GM12878 (cell line): ENCODE measurements at regions not wholly inside any gene's neighbourhood (a gene's known extent, or its start where the extent isn't known, plus 50 kb on each side); places are given as distances from the start of the nearest gene placed in this dataset.

ENCODE experiments used
- BCL11A ChIP-seq: IDR thresholded peaks from 2 replicates; pipeline ENCODE4 v1.6.1; 2011; ENCODE audit warnings: low read depth, low read length
- BHLHE40 ChIP-seq, 2 experiments: fragments of 450-650 bp in 1 of 2; IDR thresholded peaks; 2 replicates each; pipeline ENCODE4 v1.6.1; 2011 to 2017; ENCODE audit warnings: low read depth in 2 of 2, borderline replicate concordance in 1 of 2, improper control_type of control experiment in 1 of 2, low read length in 1 of 2, mild to moderate bottlenecking in 1 of 2
- CBFB ChIP-seq: IDR thresholded peaks from 2 replicates; pipeline ENCODE4 v1.6.1; 2016; ENCODE audit warnings: antibody characterized with exemption, low read depth
- ETV6 ChIP-seq, 2 experiments: fragments of 450-650 bp in 1 of 2; IDR thresholded peaks in 1 of 2; conservative IDR thresholded peaks in 1 of 2; 2 replicates each; pipeline ENCODE4 v1.6.1; 2014; ENCODE audit warnings: antibody characterized with exemption in 1 of 2, borderline replicate concordance in 1 of 2, low read depth in 1 of 2, mild to moderate bottlenecking in 1 of 2, moderate library complexity in 1 of 2
- KDM1A ChIP-seq: fragments of 200-600 bp; sonication (generic); IDR thresholded peaks from 2 replicates; pipeline ENCODE4 v1.6.1; 2016; ENCODE audit warnings: borderline replicate concordance
- NFIC ChIP-seq: IDR thresholded peaks from 2 replicates; pipeline ENCODE4 v1.6.1; 2012; ENCODE audit warnings: low read depth, mild to moderate bottlenecking, inconsistent platforms, low read length, moderate library complexity
- NFYB ChIP-seq: IDR thresholded peaks from 2 replicates; pipeline ENCODE4 v1.6.1; 2011; ENCODE audit warnings: low read depth, mild to moderate bottlenecking, low read length, improper control_type of control experiment, moderate library complexity; ENCODE audit not compliant: insufficient read depth
- RCOR1 ChIP-seq: conservative IDR thresholded peaks from 2 replicates; pipeline ENCODE4 v1.6.1; 2012; ENCODE audit warnings: low read depth, low read length, improper control_type of control experiment
- RELB ChIP-seq: fragments of 450-650 bp; IDR thresholded peaks from 2 replicates; pipeline ENCODE4 v1.6.1; 2017; ENCODE audit warnings: low read depth, mild to moderate bottlenecking, moderate library complexity
- RFX5 ChIP-seq: IDR thresholded peaks from 2 replicates; pipeline ENCODE4 v1.6.1; 2011; ENCODE audit warnings: low read depth, low read length, improper control_type of control experiment
- SIN3A ChIP-seq: IDR thresholded peaks from 2 replicates; pipeline ENCODE4 v1.6.1; 2012; ENCODE audit warnings: low read depth, low read length, improper control_type of control experiment
- SMAD1 ChIP-seq: fragments of 450-650 bp; IDR thresholded peaks from 2 replicates; pipeline ENCODE4 v1.6.1; 2018; ENCODE audit warnings: mild to moderate bottlenecking, low read depth; ENCODE audit not compliant: partially characterized antibody
- SMAD5 ChIP-seq: IDR thresholded peaks from 2 replicates; pipeline ENCODE4 v1.6.1; 2016; ENCODE audit warnings: antibody characterized with exemption, low read depth
- SREBF1 ChIP-seq: IDR thresholded peaks from 2 replicates; pipeline ENCODE4 v1.6.1; 2012; ENCODE audit warnings: mild to moderate bottlenecking, low read length
- TBL1XR1 ChIP-seq: IDR thresholded peaks from 2 replicates; pipeline ENCODE4 v1.6.1; 2012; ENCODE audit warnings: low read depth, low read length, improper control_type of control experiment
- YY1 ChIP-seq: IDR thresholded peaks from 2 replicates; pipeline ENCODE4 v1.6.1; 2011; ENCODE audit warnings: low read depth, mild to moderate bottlenecking, low read length
- ZBED1 ChIP-seq: IDR thresholded peaks from 2 replicates; pipeline ENCODE4 v1.6.1; 2016; ENCODE audit warnings: borderline replicate concordance
- ZNF207 ChIP-seq: fragments of 450-650 bp; IDR thresholded peaks from 2 replicates; pipeline ENCODE4 v1.6.1; 2014; ENCODE audit warnings: antibody characterized with exemption, mild to moderate bottlenecking, borderline replicate concordance
- TF ChIP-seq, protein P1 (sequence below): fragments of 450-650 bp; formaldehyde crosslinking; IDR thresholded peaks from 2 replicates; pipeline ENCODE4 v1.5.0; 2022; ENCODE audit warnings: mild to moderate bottlenecking, missing genetic modification characterization
- TF ChIP-seq, protein P2 (sequence below): IDR thresholded peaks from 2 replicates; pipeline ENCODE4 v1.6.1; 2011; ENCODE audit warnings: low read depth, mild to moderate bottlenecking, low read length, moderate library complexity, borderline replicate concordance; ENCODE audit errors: extremely low read depth
- TF ChIP-seq, protein P3 (sequence below): fragments of 450-650 bp; IDR thresholded peaks from 2 replicates; pipeline ENCODE4 v1.6.1; 2017; ENCODE audit warnings: mild to moderate bottlenecking, moderate library complexity

DNA sequence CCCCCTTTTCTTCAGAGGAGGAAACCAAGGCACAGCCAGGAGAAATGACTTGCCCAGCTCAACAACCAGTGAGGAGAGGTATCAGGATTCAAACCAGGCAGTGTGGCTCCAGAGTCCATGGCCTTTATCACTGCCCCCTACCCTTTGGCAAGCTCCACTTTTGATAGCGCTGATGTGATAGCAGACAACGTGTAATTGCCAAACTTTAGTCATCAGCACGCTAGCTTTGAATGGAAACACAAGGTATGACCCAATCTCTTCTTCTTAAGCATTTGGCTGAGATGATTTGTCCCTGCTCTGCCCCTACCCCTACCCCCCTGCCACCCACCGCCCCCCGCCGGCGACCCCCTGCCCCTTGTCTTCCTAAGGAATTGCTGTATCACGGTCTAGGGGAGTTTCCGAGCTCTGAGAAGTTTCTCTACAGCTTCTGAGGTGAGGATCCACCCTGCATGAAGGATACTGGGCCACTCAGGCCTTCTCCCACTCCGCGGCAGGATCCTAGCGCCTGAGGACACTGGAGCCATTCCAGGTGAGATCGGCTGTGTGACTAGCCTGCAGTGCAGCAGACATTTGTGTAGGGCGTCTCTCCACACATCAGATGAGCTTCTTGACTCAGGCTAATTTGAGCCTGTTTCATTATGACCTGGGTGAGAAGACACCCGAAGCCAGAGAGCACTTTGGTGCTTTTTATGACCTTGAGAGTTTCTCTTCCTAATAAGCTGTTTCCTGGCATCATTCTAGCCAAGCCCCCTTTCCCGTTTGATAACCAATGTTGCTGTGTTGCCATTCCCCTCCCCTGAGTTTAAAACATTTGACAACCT is 75.1 kb upstream of the MAP4K4 start (continued):
- TF ChIP-seq, protein P1, sequence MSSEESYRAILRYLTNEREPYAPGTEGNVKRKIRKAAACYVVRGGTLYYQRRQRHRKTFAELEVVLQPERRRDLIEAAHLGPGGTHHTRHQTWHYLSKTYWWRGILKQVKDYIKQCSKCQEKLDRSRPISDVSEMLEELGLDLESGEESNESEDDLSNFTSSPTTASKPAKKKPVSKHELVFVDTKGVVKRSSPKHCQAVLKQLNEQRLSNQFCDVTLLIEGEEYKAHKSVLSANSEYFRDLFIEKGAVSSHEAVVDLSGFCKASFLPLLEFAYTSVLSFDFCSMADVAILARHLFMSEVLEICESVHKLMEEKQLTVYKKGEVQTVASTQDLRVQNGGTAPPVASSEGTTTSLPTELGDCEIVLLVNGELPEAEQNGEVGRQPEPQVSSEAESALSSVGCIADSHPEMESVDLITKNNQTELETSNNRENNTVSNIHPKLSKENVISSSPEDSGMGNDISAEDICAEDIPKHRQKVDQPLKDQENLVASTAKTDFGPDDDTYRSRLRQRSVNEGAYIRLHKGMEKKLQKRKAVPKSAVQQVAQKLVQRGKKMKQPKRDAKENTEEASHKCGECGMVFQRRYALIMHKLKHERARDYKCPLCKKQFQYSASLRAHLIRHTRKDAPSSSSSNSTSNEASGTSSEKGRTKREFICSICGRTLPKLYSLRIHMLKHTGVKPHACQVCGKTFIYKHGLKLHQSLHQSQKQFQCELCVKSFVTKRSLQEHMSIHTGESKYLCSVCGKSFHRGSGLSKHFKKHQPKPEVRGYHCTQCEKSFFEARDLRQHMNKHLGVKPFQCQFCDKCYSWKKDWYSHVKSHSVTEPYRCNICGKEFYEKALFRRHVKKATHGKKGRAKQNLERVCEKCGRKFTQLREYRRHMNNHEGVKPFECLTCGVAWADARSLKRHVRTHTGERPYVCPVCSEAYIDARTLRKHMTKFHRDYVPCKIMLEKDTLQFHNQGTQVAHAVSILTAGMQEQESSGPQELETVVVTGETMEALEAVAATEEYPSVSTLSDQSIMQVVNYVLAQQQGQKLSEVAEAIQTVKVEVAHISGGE (CRISPR knock-in tag) = no peak
- TF ChIP-seq CBFB = no peak
- no peak for TF ChIP-seq SREBF1
- TF ChIP-seq RFX5 = no peak
- TF ChIP-seq NFYB = no peak
- TF ChIP-seq, protein P2, sequence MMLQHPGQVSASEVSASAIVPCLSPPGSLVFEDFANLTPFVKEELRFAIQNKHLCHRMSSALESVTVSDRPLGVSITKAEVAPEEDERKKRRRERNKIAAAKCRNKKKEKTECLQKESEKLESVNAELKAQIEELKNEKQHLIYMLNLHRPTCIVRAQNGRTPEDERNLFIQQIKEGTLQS = no peak
- no peak for TF ChIP-seq NFIC
- TF ChIP-seq ETV6 (conservative IDR thresholded peaks at IDR 0.05 in 1 of 2, IDR thresholded peaks at IDR 0.05 in 1 of 2; ENCODE audit: borderline replicate concordance in 1 of 2, low read depth in 1 of 2) = peak in 1 of 2 experiments; percentile 67; a peak in 2 of 4 replicates
- TF ChIP-seq RCOR1 = 0 out of 2 replicates have a peak, but pooled peaks have one; percentile 19
- TF ChIP-seq BCL11A = 0 out of 2 replicates have a peak, but pooled peaks have one; percentile 37
- no peak for TF ChIP-seq RELB
- no peak for TF ChIP-seq SMAD5
- TF ChIP-seq SIN3A = no peak
- TF ChIP-seq KDM1A = no peak
- TF ChIP-seq, protein P3, sequence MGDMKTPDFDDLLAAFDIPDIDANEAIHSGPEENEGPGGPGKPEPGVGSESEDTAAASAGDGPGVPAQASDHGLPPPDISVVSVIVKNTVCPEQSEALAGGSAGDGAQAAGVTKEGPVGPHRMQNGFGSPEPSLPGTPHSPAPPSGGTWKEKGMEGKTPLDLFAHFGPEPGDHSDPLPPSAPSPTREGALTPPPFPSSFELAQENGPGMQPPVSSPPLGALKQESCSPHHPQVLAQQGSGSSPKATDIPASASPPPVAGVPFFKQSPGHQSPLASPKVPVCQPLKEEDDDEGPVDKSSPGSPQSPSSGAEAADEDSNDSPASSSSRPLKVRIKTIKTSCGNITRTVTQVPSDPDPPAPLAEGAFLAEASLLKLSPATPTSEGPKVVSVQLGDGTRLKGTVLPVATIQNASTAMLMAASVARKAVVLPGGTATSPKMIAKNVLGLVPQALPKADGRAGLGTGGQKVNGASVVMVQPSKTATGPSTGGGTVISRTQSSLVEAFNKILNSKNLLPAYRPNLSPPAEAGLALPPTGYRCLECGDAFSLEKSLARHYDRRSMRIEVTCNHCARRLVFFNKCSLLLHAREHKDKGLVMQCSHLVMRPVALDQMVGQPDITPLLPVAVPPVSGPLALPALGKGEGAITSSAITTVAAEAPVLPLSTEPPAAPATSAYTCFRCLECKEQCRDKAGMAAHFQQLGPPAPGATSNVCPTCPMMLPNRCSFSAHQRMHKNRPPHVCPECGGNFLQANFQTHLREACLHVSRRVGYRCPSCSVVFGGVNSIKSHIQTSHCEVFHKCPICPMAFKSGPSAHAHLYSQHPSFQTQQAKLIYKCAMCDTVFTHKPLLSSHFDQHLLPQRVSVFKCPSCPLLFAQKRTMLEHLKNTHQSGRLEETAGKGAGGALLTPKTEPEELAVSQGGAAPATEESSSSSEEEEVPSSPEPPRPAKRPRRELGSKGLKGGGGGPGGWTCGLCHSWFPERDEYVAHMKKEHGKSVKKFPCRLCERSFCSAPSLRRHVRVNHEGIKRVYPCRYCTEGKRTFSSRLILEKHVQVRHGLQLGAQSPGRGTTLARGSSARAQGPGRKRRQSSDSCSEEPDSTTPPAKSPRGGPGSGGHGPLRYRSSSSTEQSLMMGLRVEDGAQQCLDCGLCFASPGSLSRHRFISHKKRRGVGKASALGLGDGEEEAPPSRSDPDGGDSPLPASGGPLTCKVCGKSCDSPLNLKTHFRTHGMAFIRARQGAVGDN = no peak; the same call in 1 of the 2 replicates
- TF ChIP-seq YY1 = no peak
- TF ChIP-seq SMAD1 = no peak
- no peak for TF ChIP-seq ZNF207
- no peak for TF ChIP-seq ZBED1
- 0 out of 4 replicates have a peak, but pooled peaks have one; percentile 4 to 33 for TF ChIP-seq BHLHE40 (IDR thresholded peaks at IDR 0.05; ENCODE audit: borderline replicate concordance in 1 of 2, low read depth in 2 of 2, low read length in 1 of 2)
- peak; percentile 22; the same call in 1 of the 2 replicates for TF ChIP-seq TBL1XR1
